ENCODE measurements at regions not wholly inside any gene's neighbourhood (a gene's known extent, or its start where the extent isn't known, plus 50 kb on each side); places are given as distances from the start of the nearest gene placed in this dataset.
A peak's percentile ranks its signal among the peaks of the same experiment; 100 is the strongest.

DNA sequence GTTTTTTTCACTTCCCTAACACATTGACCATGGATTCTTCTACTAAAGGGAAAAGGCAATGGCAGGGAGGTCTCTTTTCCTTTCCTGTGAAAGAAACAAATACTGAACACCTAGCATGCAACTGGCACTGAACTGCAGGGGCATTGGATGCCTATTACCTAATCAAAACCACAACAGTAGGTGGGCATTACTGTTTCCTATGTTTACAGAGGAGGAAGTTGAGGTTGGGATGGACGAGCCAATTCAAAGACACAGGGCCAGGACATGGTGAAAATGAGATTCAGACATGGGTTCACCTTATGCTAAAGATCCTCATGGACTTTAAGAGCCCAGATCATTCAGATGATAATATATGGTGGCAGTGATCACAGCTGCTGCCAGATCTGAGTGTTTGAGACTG is 407.0 kb downstream of the MIAT start:
- Histone ChIP-seq H2BK5ac (ENCODE audit: low read length) (no peak overlapping the region), H3K14ac (ENCODE audit: low read length) (no peak overlapping the region), H3K27me3 (ENCODE audit: control insufficient read depth in 3 of 3, insufficient read depth in 3 of 3, low read depth in 1 of 3, low read length in 3 of 3) (no peaks in the 10 kb centered on the region), H2BK12ac (ENCODE audit: low read length) (no peak overlapping the region), H2BK15ac (ENCODE audit: low read length) (no peak overlapping the region), H2BK120ac (ENCODE audit: low read depth, low read length) (no peak overlapping the region), H3K9me3 (replicated peaks in 1 of 2; ENCODE audit: control insufficient read depth in 2 of 2, insufficient read depth in 1 of 2, low read depth in 1 of 2, low read length in 2 of 2) (no peaks in the 10 kb centered on the region), H3K4ac (ENCODE audit: low read length) (no peak overlapping the region), H3K4me1 (ENCODE audit: control insufficient read depth in 2 of 2, insufficient read depth in 1 of 2, low read depth in 1 of 2, low read length in 2 of 2) (peaks cover 16 to 39% of the 10 kb centered on the region in 2 donors), H3K27ac (replicated peaks; ENCODE audit: low read length) (no peak overlapping the region), H4K8ac (ENCODE audit: low read depth, low read length) (no peak overlapping the region), H3K79me1 (ENCODE audit: low read depth, low read length) (no peaks in the 10 kb centered on the region), H2AFZ (ENCODE audit: low read length) (peak overlapping the region; percentile 68), H3K18ac (ENCODE audit: low read length) (no peak overlapping the region), H3K23ac (ENCODE audit: low read depth, low read length, poor library complexity) (no peak overlapping the region), H4K91ac (ENCODE audit: low read depth, low read length, poor library complexity) (no peak overlapping the region), H2AK5ac (ENCODE audit: low read depth, low read length) (no peak overlapping the region), H3K9ac (ENCODE audit: low read depth, low read length, poor library complexity) (no peak overlapping the region), H3K4me3 (ENCODE audit: low read length in 2 of 2) (no peak overlapping the region), H3K36me3 (replicated peaks in 1 of 2; ENCODE audit: control insufficient read depth in 2 of 2, insufficient read depth in 2 of 2, low read length in 2 of 2) (no peaks in the 10 kb centered on the region), H3K4me2 (ENCODE audit: insufficient read depth, low read length, poor library complexity, severe bottlenecking) (no peak overlapping the region)
- WGBS, 2 donors (ENCODE audit: extremely low coverage in 2 of 2, insufficient read length in 2 of 2, insufficient replicate concordance in 1 of 2), result no CpG with 5 or more reads among the region's 1 CpG
- DNase-seq (ENCODE audit: low spot score), result no peak

DNA sequence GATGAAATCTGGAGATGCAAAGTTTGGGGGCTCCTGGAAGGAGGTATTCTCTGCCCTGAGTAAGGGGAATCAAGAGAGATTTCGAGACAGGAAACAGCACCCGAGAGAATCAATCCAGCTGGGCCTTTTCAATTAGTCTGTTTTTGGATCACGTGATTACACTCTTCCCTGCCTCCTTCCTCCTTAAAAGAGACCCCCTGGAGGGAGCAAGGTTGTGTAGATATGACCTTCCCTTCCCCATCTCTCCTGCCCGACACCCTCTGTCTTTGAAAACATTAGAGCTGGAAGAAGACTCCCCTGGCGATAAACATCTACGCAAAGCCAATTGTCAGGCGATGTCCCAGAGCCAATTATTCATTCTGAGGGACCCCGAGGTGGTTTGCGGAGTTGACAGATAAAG is 407.9 kb downstream of the MIAT start:
- WGBS, 2 donors (ENCODE audit: extremely low coverage in 2 of 2, insufficient read length in 2 of 2, insufficient replicate concordance in 1 of 2), result no CpG with 5 or more reads among the region's 9 CpGs
- no peak overlapping the region for H2AK5ac ChIP-seq (ENCODE audit: low read depth, low read length)
- H2AFZ ChIP-seq (ENCODE audit: low read length), result no peak overlapping the region
- no peak overlapping the region for H2BK5ac ChIP-seq (ENCODE audit: low read length)
- no peak overlapping the region for H4K91ac ChIP-seq (ENCODE audit: low read depth, low read length, poor library complexity)
- H3K4me2 ChIP-seq (ENCODE audit: insufficient read depth, low read length, poor library complexity, severe bottlenecking), result no peak overlapping the region
- no peak overlapping the region for H3K9ac ChIP-seq (ENCODE audit: low read depth, low read length, poor library complexity)
- no peak overlapping the region for H3K27ac ChIP-seq (replicated peaks; ENCODE audit: low read length)
- no peaks in the 10 kb centered on the region for H3K79me1 ChIP-seq (ENCODE audit: low read depth, low read length)
- no peak for DNase-seq (ENCODE audit: low spot score)
- no peak overlapping the region for H2BK12ac ChIP-seq (ENCODE audit: low read length)
- H2BK120ac ChIP-seq (ENCODE audit: low read depth, low read length), result no peak overlapping the region
- no peak overlapping the region for H3K4me3 ChIP-seq (ENCODE audit: low read length in 2 of 2)
- H3K18ac ChIP-seq (ENCODE audit: low read length), result no peak overlapping the region
- no peaks in the 10 kb centered on the region for H3K27me3 ChIP-seq (ENCODE audit: control insufficient read depth in 3 of 3, insufficient read depth in 3 of 3, low read depth in 1 of 3, low read length in 3 of 3)
- H3K14ac ChIP-seq (ENCODE audit: low read length), result no peak overlapping the region
- H3K4me1 ChIP-seq (ENCODE audit: control insufficient read depth in 2 of 2, insufficient read depth in 1 of 2, low read depth in 1 of 2, low read length in 2 of 2), result peaks cover 16 to 39% of the 10 kb centered on the region in 2 donors
- H3K4ac ChIP-seq (ENCODE audit: low read length), result no peak overlapping the region
- no peak overlapping the region for H4K8ac ChIP-seq (ENCODE audit: low read depth, low read length)
- no peaks in the 10 kb centered on the region for H3K9me3 ChIP-seq (replicated peaks in 1 of 2; ENCODE audit: control insufficient read depth in 2 of 2, insufficient read depth in 1 of 2, low read depth in 1 of 2, low read length in 2 of 2)
- H3K36me3 ChIP-seq (replicated peaks in 1 of 2; ENCODE audit: control insufficient read depth in 2 of 2, insufficient read depth in 2 of 2, low read length in 2 of 2), result no peaks in the 10 kb centered on the region
- no peak overlapping the region for H2BK15ac ChIP-seq (ENCODE audit: low read length)
- H3K23ac ChIP-seq (ENCODE audit: low read depth, low read length, poor library complexity), result no peak overlapping the region

DNA sequence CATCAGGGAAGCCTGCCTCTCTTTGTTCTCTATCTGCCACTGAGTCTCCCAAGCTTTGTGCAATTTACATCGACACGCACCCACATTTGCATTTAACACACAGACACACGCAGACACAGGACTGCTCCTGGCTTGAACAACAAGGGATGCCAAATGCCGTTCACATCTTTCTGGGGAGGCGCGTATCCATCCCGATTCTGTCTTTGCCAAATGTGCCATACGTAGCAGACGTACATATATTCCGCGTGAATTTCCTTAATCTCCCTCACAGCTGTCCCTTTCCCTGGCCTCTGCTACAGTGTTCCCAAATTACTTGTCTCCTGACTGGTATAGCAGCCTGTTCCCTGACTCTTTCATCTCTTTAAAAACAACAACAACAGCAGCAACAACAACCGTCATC is 409.5 kb downstream of the MIAT start:
- H2BK120ac ChIP-seq (ENCODE audit: low read depth, low read length), result no peak overlapping the region
- H3K9ac ChIP-seq (ENCODE audit: low read depth, low read length, poor library complexity), result no peak overlapping the region
- H2AFZ ChIP-seq (ENCODE audit: low read length), result no peak overlapping the region
- H3K23ac ChIP-seq (ENCODE audit: low read depth, low read length, poor library complexity), result no peak overlapping the region
- no peak overlapping the region for H2BK15ac ChIP-seq (ENCODE audit: low read length)
- no peak for DNase-seq (ENCODE audit: low spot score)
- no peaks in the 10 kb centered on the region for H3K79me1 ChIP-seq (ENCODE audit: low read depth, low read length)
- no peak overlapping the region for H3K18ac ChIP-seq (ENCODE audit: low read length)
- H2BK12ac ChIP-seq (ENCODE audit: low read length), result no peak overlapping the region
- no CpG with 5 or more reads among the region's 12 CpGs for WGBS, 2 donors (ENCODE audit: extremely low coverage in 2 of 2, insufficient read length in 2 of 2, insufficient replicate concordance in 1 of 2)
- H3K4me1 ChIP-seq (ENCODE audit: control insufficient read depth in 2 of 2, insufficient read depth in 1 of 2, low read depth in 1 of 2, low read length in 2 of 2), result peaks cover 16 to 39% of the 10 kb centered on the region in 2 donors
- no peak overlapping the region for H3K14ac ChIP-seq (ENCODE audit: low read length)
- H3K27ac ChIP-seq (replicated peaks; ENCODE audit: low read length), result no peak overlapping the region
- no peak overlapping the region for H2BK5ac ChIP-seq (ENCODE audit: low read length)
- no peak overlapping the region for H2AK5ac ChIP-seq (ENCODE audit: low read depth, low read length)
- no peak overlapping the region for H3K4me2 ChIP-seq (ENCODE audit: insufficient read depth, low read length, poor library complexity, severe bottlenecking)
- H3K9me3 ChIP-seq (replicated peaks in 1 of 2; ENCODE audit: control insufficient read depth in 2 of 2, insufficient read depth in 1 of 2, low read depth in 1 of 2, low read length in 2 of 2), result no peaks in the 10 kb centered on the region
- no peak overlapping the region for H3K4me3 ChIP-seq (ENCODE audit: low read length in 2 of 2)
- H3K36me3 ChIP-seq (replicated peaks in 1 of 2; ENCODE audit: control insufficient read depth in 2 of 2, insufficient read depth in 2 of 2, low read length in 2 of 2), result no peaks in the 10 kb centered on the region
- H4K91ac ChIP-seq (ENCODE audit: low read depth, low read length, poor library complexity), result no peak overlapping the region
- no peak overlapping the region for H3K4ac ChIP-seq (ENCODE audit: low read length)
- H4K8ac ChIP-seq (ENCODE audit: low read depth, low read length), result no peak overlapping the region
- H3K27me3 ChIP-seq (ENCODE audit: control insufficient read depth in 3 of 3, insufficient read depth in 3 of 3, low read depth in 1 of 3, low read length in 3 of 3), result no peaks in the 10 kb centered on the region

DNA sequence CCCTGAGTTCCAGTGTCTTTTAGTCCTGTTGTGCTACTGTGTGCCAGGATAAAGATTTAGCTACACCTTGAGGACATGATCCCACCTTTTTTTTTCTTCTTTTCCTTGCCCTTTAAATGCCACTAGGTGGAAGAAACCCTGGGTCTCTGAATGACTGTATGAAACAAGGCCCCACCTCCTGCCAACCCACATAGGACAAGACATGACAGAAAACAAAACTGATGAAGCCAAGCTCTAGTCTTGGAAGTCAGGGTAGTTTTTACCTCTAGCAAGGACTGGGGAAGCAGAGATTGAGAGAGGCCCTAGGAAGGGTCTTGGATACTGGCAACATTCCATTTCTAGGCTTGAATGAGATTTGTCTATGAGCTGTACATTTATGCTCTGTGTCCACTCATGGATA is 410.7 kb downstream of the MIAT start:
- Histone ChIP-seq H3K4me2 (ENCODE audit: insufficient read depth, low read length, poor library complexity, severe bottlenecking) (no peak overlapping the region), H3K36me3 (replicated peaks in 1 of 2; ENCODE audit: control insufficient read depth in 2 of 2, insufficient read depth in 2 of 2, low read length in 2 of 2) (no peaks in the 10 kb centered on the region), H3K9me3 (replicated peaks in 1 of 2; ENCODE audit: control insufficient read depth in 2 of 2, insufficient read depth in 1 of 2, low read depth in 1 of 2, low read length in 2 of 2) (no peaks in the 10 kb centered on the region), H2BK120ac (ENCODE audit: low read depth, low read length) (no peak overlapping the region), H3K23ac (ENCODE audit: low read depth, low read length, poor library complexity) (no peak overlapping the region), H3K14ac (ENCODE audit: low read length) (no peak overlapping the region), H2AK5ac (ENCODE audit: low read depth, low read length) (no peak overlapping the region), H3K27me3 (ENCODE audit: control insufficient read depth in 3 of 3, insufficient read depth in 3 of 3, low read depth in 1 of 3, low read length in 3 of 3) (no peaks in the 10 kb centered on the region), H2AFZ (ENCODE audit: low read length) (no peak overlapping the region), H4K8ac (ENCODE audit: low read depth, low read length) (no peak overlapping the region), H4K91ac (ENCODE audit: low read depth, low read length, poor library complexity) (no peak overlapping the region), H3K79me1 (ENCODE audit: low read depth, low read length) (peaks cover 2% of the 10 kb centered on the region), H3K4me1 (ENCODE audit: control insufficient read depth in 2 of 2, insufficient read depth in 1 of 2, low read depth in 1 of 2, low read length in 2 of 2) (peaks cover 12 to 37% of the 10 kb centered on the region in 2 donors), H2BK15ac (ENCODE audit: low read length) (no peak overlapping the region), H3K27ac (replicated peaks; ENCODE audit: low read length) (no peak overlapping the region), H3K9ac (ENCODE audit: low read depth, low read length, poor library complexity) (no peak overlapping the region), H3K18ac (ENCODE audit: low read length) (no peak overlapping the region), H2BK5ac (ENCODE audit: low read length) (no peak overlapping the region), H3K4me3 (ENCODE audit: low read length in 2 of 2) (no peak overlapping the region), H2BK12ac (ENCODE audit: low read length) (no peak overlapping the region), H3K4ac (ENCODE audit: low read length) (no peak overlapping the region)
- no peak for DNase-seq (ENCODE audit: low spot score)

Data from neuronal stem cell (in vitro differentiated cells).